Stimulated activated memory B cell treated with anti-CD40 and anti-IgM and Interleukin-4, amounts not matched to agents 10 μg/mL and 1 μg/mL and 100 μg/mL, for 72 hours (primary cell): ENCODE measurements at regions not wholly inside any gene's neighbourhood (a gene's known extent, or its start where the extent isn't known, plus 50 kb on each side); places are given as distances from the start of the nearest gene placed in this dataset.
"Not testable (repeated sequence)": the region's sequence is repeated elsewhere in the genome, so short reads cannot be mapped to it uniquely, and the experiment has no call there.

Experiments used
- ATAC-seq: fragments of 150-1000 bp; cut with Tn5 transposase; 2 replicates; pipeline ENCODE4 v1.10.0; 2021
- H3K27ac Mint-ChIP-seq: one replicate; pipeline ENCODE4 v1.8.0; 2022; ENCODE audit warnings: mild to moderate bottlenecking, mixed read lengths
- H3K27me3 Mint-ChIP-seq: one replicate; pipeline ENCODE4 v1.8.0; 2022; ENCODE audit warnings: mixed read lengths
- H3K36me3 Mint-ChIP-seq: one replicate; pipeline ENCODE4 v1.8.0; 2022; ENCODE audit warnings: mixed read lengths
- H3K4me1 Mint-ChIP-seq: one replicate; pipeline ENCODE4 v1.8.0; 2022; ENCODE audit warnings: mixed read lengths
- H3K4me3 Mint-ChIP-seq: one replicate; pipeline ENCODE4 v1.8.0; 2022; ENCODE audit warnings: mild to moderate bottlenecking, moderate library complexity, mixed read lengths
- H3K9me3 Mint-ChIP-seq: one replicate; pipeline ENCODE4 v1.8.0; 2022; ENCODE audit warnings: mixed read lengths

DNA sequence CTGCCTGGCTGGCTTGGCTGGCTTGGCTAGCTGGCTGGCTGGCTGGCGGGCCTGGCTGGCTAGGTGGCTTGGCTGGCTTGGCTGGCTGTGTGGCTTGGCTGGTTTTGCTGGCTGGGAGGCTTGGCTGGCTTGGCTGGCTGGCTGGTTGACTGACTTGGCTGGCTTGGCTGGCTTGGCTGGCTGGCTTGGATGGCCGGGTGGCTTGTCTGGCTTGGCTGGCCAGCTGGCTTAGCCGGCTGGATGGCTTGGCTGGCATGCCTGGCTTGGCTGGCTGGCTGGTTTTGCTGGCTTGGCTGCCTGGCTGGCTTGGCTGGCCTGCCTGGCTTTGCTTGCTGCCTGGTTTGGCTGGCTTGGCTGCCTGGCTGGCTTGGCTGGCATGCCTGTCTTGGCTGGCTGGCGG, 2817.3 kb downstream of the RPIA start:
- not testable (repeated sequence) for H3K27ac Mint-ChIP-seq, H3K9me3 Mint-ChIP-seq, H3K27me3 Mint-ChIP-seq, H3K4me1 Mint-ChIP-seq, ATAC-seq, H3K36me3 Mint-ChIP-seq, H3K4me3 Mint-ChIP-seq

DNA sequence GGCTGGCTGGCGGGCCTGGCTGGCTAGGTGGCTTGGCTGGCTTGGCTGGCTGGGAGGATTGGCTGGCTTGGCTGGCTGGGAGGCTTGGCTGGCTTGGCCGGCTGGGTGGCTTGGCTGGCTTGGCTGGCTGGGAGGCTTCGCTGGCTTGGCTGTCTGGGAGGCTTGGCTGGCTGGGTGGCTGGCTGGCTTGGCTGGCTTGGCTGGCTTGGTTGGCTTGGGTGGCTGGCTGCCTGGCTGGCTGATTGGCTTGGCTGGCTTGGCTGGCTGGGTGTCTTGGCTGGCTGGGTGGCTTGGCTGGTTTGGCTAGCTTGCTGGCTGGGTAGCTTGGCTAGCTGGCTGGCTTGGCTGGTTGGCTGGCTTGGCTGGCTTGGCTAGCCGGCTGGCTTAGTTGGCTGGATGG, 2817.8 kb downstream of the RPIA start:
- H3K27me3 Mint-ChIP-seq, H3K27ac Mint-ChIP-seq, H3K9me3 Mint-ChIP-seq, H3K36me3 Mint-ChIP-seq, H3K4me3 Mint-ChIP-seq, ATAC-seq, H3K4me1 Mint-ChIP-seq: not testable (repeated sequence)

DNA sequence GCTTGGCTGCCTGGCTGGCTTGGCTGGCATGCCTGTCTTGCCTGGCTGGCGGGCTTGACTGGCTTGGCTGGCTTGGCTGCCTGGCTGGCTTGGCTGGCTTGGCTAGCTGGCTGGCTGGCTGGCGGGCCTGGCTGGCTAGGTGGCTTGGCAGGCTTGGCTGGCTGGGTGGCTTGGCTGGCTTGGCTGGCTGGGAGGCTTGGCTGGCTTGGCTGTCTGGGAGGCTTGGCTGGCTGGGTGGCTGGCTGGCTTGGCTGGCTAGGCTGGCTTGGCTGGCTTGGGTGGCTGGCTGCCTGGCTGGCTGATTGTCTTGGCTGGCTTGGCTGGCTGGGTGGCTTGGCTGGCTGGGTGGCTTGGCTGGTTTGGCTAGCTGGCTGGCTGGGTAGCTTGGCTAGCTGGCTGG, 2819.7 kb downstream of the RPIA start:
- H3K4me1 Mint-ChIP-seq, H3K27me3 Mint-ChIP-seq, H3K9me3 Mint-ChIP-seq, H3K36me3 Mint-ChIP-seq, H3K27ac Mint-ChIP-seq, H3K4me3 Mint-ChIP-seq, ATAC-seq: not testable (repeated sequence)

DNA sequence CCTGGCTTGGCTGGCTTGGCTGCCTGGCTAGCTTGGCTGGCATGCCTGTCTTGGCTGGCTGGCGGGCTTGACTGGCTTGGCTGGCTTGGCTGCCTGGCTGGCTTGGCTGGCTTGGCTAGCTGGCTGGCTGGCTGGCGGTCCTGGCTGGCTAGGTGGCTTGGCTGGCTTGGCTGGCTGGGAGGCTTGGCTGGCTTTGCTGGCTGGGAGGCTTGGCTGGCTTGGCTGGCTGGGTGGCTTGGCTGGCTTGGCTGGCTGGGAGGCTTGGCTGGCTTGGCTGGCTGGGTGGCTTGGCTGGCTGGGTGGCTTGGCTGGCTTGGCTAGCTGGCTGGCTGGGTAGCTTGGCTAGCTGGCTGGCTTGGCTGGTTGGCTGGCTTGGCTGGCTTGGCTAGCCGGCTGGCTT, 2824.5 kb downstream of the RPIA start:
- not testable (repeated sequence) for H3K27ac Mint-ChIP-seq, H3K36me3 Mint-ChIP-seq, H3K4me3 Mint-ChIP-seq, ATAC-seq, H3K4me1 Mint-ChIP-seq, H3K27me3 Mint-ChIP-seq, H3K9me3 Mint-ChIP-seq

DNA sequence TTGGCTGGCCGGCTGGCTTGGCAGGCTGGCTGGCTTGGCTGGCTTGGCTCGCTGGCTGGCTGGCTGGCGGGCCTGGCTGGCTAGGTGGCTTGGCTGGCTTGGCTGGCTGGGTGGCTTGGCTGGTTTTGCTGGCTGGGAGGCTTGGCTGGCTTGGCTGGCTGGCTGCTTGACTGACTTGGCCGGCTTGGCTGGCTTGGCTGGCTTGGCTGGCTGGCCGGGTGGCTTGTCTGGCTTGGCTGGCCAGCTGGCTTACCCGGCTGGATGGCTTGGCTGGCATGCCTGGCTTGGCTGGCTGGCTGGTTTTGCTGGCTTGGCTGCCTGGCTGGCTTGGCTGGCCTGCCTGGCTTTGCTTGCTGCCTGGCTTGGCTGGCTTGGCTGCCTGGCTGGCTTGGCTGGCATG, 2825.2 kb downstream of the RPIA start:
- H3K9me3 Mint-ChIP-seq, H3K27me3 Mint-ChIP-seq, H3K4me3 Mint-ChIP-seq, H3K27ac Mint-ChIP-seq, H3K4me1 Mint-ChIP-seq, H3K36me3 Mint-ChIP-seq, ATAC-seq: not testable (repeated sequence)

DNA sequence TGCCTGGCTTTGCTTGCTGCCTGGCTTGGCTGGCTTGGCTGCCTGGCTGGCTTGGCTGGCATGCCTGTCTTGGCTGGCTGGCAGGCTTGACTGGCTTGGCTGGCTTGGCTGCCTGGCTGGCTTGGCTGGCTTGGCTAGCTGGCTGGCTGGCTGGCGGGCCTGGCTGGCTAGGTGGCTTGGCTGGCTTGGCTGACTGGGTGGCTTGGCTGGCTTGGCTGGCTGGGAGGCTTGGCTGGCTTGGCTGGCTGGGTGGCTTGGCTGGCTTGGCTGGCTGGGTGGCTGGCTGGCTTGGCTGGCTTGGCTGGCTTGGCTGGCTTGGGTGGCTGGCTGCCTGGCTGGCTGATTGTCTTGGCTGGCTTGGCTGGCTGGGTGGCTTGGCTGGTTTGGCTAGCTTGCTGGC, 2826.4 kb downstream of the RPIA start:
- not testable (repeated sequence) for H3K36me3 Mint-ChIP-seq, H3K27me3 Mint-ChIP-seq, H3K4me1 Mint-ChIP-seq, H3K9me3 Mint-ChIP-seq, ATAC-seq, H3K27ac Mint-ChIP-seq, H3K4me3 Mint-ChIP-seq

DNA sequence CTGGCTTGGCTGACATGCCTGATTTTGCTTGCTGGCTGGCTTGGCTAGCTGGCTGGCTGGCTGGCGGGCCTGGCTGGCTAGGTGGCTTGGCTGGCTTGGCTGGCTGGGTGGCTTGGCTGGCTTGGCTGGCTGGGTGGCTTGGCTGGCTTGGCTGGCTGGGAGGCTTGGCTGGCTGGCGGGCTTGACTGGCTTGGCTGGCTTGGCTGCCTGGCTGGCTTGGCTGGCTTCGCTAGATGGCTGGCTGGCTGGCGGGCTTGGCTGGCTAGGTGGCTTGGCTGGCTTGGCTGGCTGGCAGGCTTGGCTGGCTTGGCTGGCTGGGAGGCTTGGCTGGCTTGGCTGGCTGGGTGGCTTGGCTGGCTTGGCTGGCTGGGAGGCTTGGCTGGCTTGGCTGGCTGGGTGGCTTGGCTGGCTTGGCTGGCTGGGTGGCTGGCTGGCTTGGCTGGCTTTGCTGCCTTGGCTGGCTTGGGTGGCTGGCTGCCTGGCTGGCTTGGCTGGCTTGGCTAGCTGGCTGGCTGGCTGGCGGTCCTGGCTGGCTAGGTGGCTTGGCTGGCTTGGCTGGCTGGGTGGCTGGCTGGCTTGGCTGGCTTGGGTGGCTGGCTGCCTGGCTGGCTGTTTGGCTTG, 2827.0 kb downstream of the RPIA start:
- not testable (repeated sequence) for ATAC-seq, H3K36me3 Mint-ChIP-seq, H3K9me3 Mint-ChIP-seq, H3K27ac Mint-ChIP-seq, H3K4me1 Mint-ChIP-seq, H3K27me3 Mint-ChIP-seq, H3K4me3 Mint-ChIP-seq

DNA sequence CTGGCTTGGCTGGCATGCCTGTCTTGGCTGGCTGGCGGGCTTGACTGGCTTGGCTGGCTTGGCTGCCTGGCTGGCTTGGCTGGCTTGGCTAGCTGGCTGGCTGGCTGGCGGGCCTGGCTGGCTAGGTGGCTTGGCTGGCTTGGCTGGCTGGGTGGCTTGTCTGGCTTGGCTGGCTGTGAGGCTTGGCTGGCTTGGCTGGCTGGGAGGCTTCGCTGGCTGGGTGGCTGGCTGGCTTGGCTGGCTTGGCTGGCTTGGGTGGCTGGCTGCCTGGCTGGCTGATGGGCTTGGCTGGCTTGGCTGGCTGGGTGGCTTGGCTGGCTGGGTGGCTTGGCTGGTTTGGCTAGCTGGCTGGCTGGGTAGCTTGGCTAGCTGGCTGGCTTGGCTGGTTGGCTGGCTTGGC, 2827.9 kb downstream of the RPIA start:
- H3K4me3 Mint-ChIP-seq, H3K27me3 Mint-ChIP-seq, ATAC-seq, H3K36me3 Mint-ChIP-seq, H3K27ac Mint-ChIP-seq, H3K4me1 Mint-ChIP-seq, H3K9me3 Mint-ChIP-seq: not testable (repeated sequence)

DNA sequence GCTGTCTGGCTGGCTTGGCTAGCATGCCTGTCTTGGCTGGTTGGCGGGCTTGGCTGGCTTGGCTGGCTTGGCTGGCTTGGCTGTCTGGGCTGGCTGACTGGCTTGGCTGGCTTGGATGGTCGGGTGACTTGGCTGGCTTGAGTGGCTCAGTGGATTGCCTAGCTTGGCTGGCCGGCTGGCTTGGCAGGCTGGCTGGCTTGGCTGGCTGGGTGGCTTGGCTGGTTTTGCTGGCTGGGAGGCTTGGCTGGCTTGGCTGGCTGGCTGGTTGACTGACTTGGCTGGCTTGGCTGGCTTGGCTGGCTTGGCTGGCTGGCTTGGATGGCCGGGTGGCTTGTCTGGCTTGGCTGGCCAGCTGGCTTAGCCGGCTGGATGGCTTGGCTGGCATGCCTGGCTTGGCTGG, 2828.4 kb downstream of the RPIA start:
- H3K4me1 Mint-ChIP-seq, H3K36me3 Mint-ChIP-seq, H3K4me3 Mint-ChIP-seq, H3K27ac Mint-ChIP-seq, H3K27me3 Mint-ChIP-seq, H3K9me3 Mint-ChIP-seq, ATAC-seq: not testable (repeated sequence)

DNA sequence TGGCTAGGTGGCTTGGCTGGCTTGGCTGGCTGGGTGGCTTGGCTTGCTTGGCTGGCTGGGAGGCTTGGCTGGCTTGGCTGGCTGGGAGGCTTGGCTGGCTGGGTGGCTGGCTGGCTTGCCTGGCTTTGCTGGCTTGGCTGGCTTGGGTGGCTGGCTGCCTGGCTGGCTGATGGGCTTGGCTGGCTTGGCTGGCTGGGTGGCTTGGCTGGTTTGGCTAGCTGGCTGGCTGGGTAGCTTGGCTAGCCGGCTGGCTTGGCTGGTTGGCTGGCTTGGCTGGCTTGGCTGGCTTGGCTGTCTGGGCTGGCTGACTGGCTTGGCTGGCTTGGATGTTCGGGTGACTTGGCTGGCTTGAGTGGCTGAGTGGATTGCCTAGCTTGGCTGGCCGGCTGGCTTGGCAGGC, 2829.1 kb downstream of the RPIA start:
- not testable (repeated sequence) for ATAC-seq, H3K36me3 Mint-ChIP-seq, H3K9me3 Mint-ChIP-seq, H3K4me3 Mint-ChIP-seq, H3K4me1 Mint-ChIP-seq, H3K27me3 Mint-ChIP-seq, H3K27ac Mint-ChIP-seq

DNA sequence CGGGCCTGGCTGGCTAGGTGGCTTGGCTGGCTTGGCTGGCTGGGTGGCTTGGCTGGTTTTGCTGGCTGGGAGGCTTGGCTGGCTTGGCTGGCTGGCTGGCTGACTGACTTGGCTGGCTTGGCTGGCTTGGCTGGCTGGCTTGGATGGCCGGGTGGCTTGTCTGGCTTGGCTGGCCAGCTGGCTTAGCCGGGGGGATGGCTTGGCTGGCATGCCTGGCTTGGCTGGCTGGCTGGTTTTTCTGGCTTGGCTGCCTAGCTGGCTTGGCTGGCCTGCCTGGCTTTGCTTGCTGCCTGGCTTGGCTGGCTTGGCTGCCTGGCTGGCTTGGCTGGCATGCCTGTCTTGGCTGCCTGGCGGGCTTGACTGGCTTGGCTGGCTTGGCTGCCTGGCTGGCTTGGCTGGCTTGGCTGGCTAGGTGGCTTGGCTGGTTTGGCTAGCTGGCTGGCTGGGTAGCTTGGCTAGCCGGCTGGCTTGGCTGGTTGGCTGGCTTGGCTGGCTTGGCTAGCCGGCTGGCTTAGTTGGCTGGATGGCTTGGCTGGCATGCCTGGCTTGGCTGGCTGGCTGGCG, 2829.6 kb downstream of the RPIA start:
- H3K9me3 Mint-ChIP-seq, H3K4me3 Mint-ChIP-seq, H3K4me1 Mint-ChIP-seq, H3K27me3 Mint-ChIP-seq, H3K36me3 Mint-ChIP-seq, H3K27ac Mint-ChIP-seq, ATAC-seq: not testable (repeated sequence)

DNA sequence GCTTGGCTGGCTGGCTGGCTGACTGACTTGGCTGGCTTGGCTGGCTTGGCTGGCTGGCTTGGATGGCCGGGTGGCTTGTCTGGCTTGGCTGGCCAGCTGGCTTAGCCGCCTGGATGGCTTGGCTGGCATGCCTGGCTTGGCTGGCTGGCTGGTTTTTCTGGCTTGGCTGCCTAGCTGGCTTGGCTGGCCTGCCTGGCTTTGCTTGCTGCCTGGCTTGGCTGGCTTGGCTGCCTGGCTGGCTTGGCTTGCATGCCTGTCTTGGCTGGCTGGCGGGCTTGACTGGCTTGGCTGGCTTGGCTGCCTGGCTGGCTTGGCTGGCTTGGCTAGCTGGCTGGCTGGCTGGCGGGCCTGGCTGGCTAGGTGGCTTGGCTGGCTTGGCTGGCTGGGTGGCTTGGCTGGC, 2830.5 kb downstream of the RPIA start:
- not testable (repeated sequence) for H3K36me3 Mint-ChIP-seq, H3K9me3 Mint-ChIP-seq, ATAC-seq, H3K27me3 Mint-ChIP-seq, H3K27ac Mint-ChIP-seq, H3K4me1 Mint-ChIP-seq, H3K4me3 Mint-ChIP-seq

DNA sequence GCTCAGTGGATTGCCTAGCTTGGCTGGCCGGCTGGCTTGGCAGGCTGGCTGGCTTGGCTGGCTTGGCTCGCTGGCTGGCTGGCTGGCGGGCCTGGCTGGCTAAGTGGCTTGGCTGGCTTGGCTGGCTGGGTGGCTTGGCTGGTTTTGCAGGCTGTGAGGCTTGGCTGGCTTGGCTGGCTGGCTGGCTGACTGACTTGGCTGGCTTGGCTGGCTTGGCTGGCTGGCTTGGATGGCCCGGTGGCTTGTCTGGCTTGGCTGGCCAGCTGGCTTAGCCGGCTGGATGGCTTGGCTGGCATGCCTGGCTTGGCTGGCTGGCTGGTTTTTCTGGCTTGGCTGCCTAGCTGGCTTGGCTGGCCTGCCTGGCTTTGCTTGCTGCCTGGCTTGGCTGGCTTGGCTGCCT, 2831.4 kb downstream of the RPIA start:
- H3K27me3 Mint-ChIP-seq, H3K4me1 Mint-ChIP-seq, ATAC-seq, H3K36me3 Mint-ChIP-seq, H3K27ac Mint-ChIP-seq, H3K9me3 Mint-ChIP-seq, H3K4me3 Mint-ChIP-seq: not testable (repeated sequence)

DNA sequence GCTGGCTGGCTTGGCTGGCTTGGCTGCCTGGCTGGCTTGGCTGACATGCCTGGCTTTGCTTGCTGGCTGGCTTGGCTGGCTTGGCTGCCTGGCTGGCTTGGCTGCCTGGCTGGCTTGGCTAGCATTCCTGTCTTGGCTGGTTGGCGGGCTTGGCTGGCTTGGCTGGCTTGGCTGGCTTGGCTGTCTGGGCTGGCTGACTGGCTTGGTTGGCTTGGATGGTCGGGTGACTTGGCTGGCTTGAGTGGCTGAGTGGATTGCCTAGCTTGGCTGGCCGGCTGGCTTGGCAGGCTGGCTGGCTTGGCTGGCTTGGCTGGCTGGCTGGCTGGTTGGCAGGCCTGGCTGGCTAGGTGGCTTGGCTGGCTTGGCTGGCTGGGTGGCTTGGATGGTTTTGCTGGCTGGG, 2832.3 kb downstream of the RPIA start:
- not testable (repeated sequence) for ATAC-seq, H3K9me3 Mint-ChIP-seq, H3K4me1 Mint-ChIP-seq, H3K27ac Mint-ChIP-seq, H3K4me3 Mint-ChIP-seq, H3K27me3 Mint-ChIP-seq, H3K36me3 Mint-ChIP-seq

DNA sequence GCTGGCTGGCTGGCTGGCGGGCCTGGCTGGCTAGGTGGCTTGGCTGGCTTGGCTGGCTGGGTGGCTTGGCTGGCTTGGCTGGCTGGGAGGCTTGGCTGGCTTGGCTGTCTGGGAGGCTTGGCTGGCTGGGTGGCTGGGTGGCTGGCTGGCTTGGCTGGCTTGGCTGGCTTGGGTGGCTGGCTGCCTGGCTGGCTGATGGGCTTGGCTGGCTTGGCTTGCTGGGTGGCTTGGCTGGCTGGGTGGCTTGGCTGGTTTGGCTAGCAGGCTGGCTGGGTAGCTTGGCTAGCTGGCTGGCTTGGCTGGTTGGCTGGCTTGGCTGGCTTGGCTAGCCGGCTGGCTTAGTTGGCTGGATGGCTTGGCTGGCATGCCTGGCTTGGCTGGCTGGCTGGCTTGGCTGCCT, 2834.1 kb downstream of the RPIA start:
- ATAC-seq, H3K9me3 Mint-ChIP-seq, H3K27ac Mint-ChIP-seq, H3K36me3 Mint-ChIP-seq, H3K4me3 Mint-ChIP-seq, H3K27me3 Mint-ChIP-seq, H3K4me1 Mint-ChIP-seq: not testable (repeated sequence)

DNA sequence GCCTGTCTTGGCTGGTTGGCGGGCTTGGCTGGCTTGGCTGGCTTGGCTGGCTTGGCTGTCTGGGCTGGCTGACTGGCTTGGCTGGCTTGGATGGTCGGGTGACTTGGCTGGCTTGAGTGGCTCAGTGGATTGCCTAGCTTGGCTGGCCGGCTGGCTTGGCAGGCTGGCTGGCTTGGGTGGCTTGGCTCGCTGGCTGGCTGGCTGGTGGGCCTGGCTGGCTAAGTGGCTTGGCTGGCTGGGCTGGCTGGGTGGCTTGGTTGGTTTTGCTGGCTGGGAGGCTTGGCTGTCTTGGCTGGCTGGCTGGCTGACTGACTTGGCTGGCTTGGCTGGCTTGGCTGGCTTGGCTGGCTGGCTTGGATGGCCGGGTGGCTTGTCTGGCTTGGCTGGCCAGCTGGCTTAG, 2834.6 kb downstream of the RPIA start:
- not testable (repeated sequence) for H3K4me1 Mint-ChIP-seq

DNA sequence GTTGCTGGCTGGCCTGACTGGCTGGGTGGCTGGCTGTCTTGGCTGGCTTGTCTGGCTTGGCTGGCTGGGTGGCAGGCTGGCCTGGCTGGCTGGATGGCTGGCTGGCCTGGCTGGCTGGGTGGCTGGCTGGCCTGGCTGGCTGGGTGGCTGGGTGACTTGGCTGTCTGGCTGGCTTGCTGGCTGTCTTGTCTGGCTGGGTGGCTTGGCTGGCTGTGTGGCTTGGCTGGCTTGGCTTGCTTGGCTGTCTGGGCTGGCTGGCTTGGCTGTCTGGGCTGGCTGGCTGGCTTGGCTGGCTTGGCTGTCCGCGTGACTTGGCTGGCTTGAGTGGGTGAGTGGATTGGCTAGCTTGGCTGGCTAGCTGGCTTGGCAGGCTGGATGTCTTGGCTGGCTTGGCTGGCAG, 2835.6 kb downstream of the RPIA start:
- ATAC-seq, H3K27ac Mint-ChIP-seq, H3K27me3 Mint-ChIP-seq, H3K4me3 Mint-ChIP-seq, H3K9me3 Mint-ChIP-seq, H3K36me3 Mint-ChIP-seq, H3K4me1 Mint-ChIP-seq: not testable (repeated sequence)

More for the DNA sequence above, 2834.6 kb downstream of the RPIA start:
- H3K27ac Mint-ChIP-seq, H3K9me3 Mint-ChIP-seq, H3K4me3 Mint-ChIP-seq, H3K36me3 Mint-ChIP-seq, H3K27me3 Mint-ChIP-seq, ATAC-seq: not testable (repeated sequence)
